Stomach (tissue), 4 donors: ENCODE measurements at regions not wholly inside any gene's neighbourhood (a gene's known extent, or its start where the extent isn't known, plus 50 kb on each side); places are given as distances from the start of the nearest gene placed in this dataset.

ENCODE experiments used
- CTCF ChIP-seq, 7 experiments: fragments of 450-650 bp in 4 of 7; fragments of 200-600 bp in 3 of 7; sonication (generic) in 3 of 7; IDR thresholded peaks; one replicate each; pipeline ENCODE4 v1.5.1; 2016 to 2019; ENCODE audit warnings: antibody characterized with exemption in 7 of 7, control low read depth in 2 of 7, mild to moderate bottlenecking in 1 of 7
- POLR2A ChIP-seq, 4 donors: fragments of 450-650 bp; IDR thresholded peaks; one replicate each; pipeline ENCODE4 v1.6.1; 2016; ENCODE audit warnings: antibody characterized with exemption in 4 of 4, control low read depth in 2 of 4, mild to moderate bottlenecking in 1 of 4, moderate library complexity in 1 of 4
- POLR2AphosphoS5 ChIP-seq, 3 donors: sonication (generic); formaldehyde crosslinking; IDR thresholded peaks; one replicate each; pipeline ENCODE4 v1.6.1; 2016; ENCODE audit warnings: antibody characterized with exemption in 3 of 3

DNA sequence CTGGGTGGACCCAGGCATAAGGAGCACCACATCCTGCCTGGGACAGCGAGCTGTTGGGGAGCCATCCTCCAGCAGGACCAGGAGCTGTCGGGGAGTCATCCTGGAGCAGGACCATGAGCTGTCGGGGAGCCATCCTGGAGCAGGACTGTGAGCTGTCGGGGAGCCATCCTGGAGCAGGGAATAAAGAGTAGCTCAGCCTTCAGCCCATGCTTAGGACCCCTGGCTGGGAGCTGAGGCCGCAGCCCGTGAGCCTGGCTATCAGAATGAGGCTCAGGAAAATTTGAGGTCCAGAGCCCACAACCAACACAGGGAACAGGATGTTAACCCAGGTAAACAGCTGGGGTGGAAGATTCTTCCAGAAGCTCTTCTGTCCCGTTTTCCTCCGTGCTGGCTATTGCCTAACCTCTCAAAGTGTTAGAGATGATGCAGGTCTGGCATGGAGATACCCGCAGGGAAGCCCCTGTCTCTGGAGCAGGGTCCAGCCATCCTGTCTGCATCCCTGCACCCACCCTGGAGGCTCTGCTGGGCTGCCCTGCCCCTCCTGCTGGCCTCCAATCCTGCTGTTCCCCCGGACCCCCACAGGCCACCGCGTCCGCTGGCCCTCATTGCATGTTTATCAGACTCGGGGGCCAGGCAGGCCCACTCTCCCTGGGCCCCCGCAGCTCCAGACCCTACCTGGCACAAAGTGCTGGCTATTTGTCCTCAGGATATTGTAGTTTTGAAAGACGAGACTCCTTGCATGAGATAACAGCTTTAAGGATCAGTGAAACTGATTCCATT lies 243.5 kb upstream of the MYT1L start:
- TF ChIP-seq POLR2A (IDR thresholded peaks at IDR 0.05) (no peak), CTCF (IDR thresholded peaks at IDR 0.05) (no peak), POLR2AphosphoS5 (IDR thresholded peaks at IDR 0.05) (no peak)
